Loucy (cell line): ENCODE measurements at regions not wholly inside any gene's neighbourhood (a gene's known extent, or its start where the extent isn't known, plus 50 kb on each side); places are given as distances from the start of the nearest gene placed in this dataset.

Experiments used
- EZH2phosphoT487 ChIP-seq: fragments of 200-600 bp; IDR thresholded peaks from 2 replicates; pipeline ENCODE4 v1.6.1; 2018; ENCODE audit warnings: antibody characterized with exemption, mild to moderate bottlenecking, moderate library complexity, borderline replicate concordance
- TF ChIP-seq, protein P1 (sequence below): fragments of 200-600 bp; sonication (generic); conservative IDR thresholded peaks from 2 replicates; pipeline ENCODE4 v1.5.1; 2014; ENCODE audit warnings: mild to moderate bottlenecking, antibody characterized with exemption, low read length

DNA sequence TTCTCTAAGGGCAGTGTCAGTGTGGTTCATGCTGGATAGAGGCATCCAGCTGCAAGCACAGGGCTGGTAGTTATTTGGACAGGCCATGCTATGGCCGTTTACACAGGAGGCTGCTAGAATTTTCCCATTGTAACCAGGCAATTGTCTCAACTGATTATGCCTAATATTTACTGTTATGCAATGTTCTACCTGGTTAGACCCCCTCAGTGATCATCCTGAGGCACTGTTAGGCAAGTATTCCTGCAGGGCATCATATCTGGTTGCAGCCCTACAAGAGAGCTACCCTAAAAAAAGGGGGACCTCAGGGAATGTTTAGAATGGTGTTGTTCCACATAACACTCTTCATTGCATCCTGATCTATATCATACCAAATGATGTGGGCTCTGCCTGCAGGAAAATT lies 1124.6 kb downstream of the JRKL start:
- TF ChIP-seq, protein P1, sequence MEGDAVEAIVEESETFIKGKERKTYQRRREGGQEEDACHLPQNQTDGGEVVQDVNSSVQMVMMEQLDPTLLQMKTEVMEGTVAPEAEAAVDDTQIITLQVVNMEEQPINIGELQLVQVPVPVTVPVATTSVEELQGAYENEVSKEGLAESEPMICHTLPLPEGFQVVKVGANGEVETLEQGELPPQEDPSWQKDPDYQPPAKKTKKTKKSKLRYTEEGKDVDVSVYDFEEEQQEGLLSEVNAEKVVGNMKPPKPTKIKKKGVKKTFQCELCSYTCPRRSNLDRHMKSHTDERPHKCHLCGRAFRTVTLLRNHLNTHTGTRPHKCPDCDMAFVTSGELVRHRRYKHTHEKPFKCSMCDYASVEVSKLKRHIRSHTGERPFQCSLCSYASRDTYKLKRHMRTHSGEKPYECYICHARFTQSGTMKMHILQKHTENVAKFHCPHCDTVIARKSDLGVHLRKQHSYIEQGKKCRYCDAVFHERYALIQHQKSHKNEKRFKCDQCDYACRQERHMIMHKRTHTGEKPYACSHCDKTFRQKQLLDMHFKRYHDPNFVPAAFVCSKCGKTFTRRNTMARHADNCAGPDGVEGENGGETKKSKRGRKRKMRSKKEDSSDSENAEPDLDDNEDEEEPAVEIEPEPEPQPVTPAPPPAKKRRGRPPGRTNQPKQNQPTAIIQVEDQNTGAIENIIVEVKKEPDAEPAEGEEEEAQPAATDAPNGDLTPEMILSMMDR = no peak
- no peak for TF ChIP-seq EZH2phosphoT487
